H1 (cell line): ENCODE measurements at regions not wholly inside any gene's neighbourhood (a gene's known extent, or its start where the extent isn't known, plus 50 kb on each side); places are given as distances from the start of the nearest gene placed in this dataset.
A peak's percentile ranks its signal among the peaks of the same experiment; 100 is the strongest.

Experiments used
- CTCF ChIA-PET: fragments of 300-600 bp; sonication (Branson Sonifier 250); formaldehyde crosslinking; loops from one replicate; lab custom pipeline; 2021; ENCODE audit not compliant: partially characterized antibody; lab: Charles Lee
- POLR2A ChIA-PET: fragments of 300-600 bp; sonication (Branson Sonifier 250); formaldehyde crosslinking; loops from one replicate; lab custom pipeline; 2021; ENCODE audit warnings: inconsistent platforms; ENCODE audit not compliant: partially characterized antibody; lab: Charles Lee
- DNase-seq, 2 experiments: peaks; one replicate each; pipeline versions ENCODE4 v3.0.0 to v3.0.0-alpha.2; 2010 to 2022; ENCODE audit warnings: low spot score in 2 of 2, low read depth in 1 of 2, mixed read lengths in 1 of 2
- FAIRE-seq: peaks from 2 replicates; lab custom pipeline; 2011; peaks lifted over from hg19 to GRCh38; lab: Jason Lieb, UNC
- H2AFZ ChIP-seq: 2 replicates; pipeline ENCODE4 v1.8.1; 2012; ENCODE audit warnings: low read length, inconsistent platforms
- H2AK5ac ChIP-seq: 2 replicates; pipeline ENCODE4 v1.6.1; 2013; ENCODE audit warnings: low read depth, low read length
- H2BK120ac ChIP-seq: replicated peaks from 2 replicates; pipeline ENCODE3; 2013; ENCODE audit warnings: low read depth, low read length, inconsistent platforms
- H2BK12ac ChIP-seq: 2 replicates; pipeline ENCODE4 v1.6.1; 2013; ENCODE audit warnings: low read depth, low read length
- H2BK15ac ChIP-seq: 2 replicates; pipeline ENCODE4 v1.6.1; 2013; ENCODE audit warnings: low read length
- H2BK20ac ChIP-seq: 2 replicates; pipeline ENCODE4 v1.6.1; 2013; ENCODE audit warnings: low read length
- H2BK5ac ChIP-seq: 2 replicates; pipeline ENCODE4 v1.6.1; 2013; ENCODE audit warnings: low read depth, low read length
- H3K14ac ChIP-seq: 2 replicates; pipeline ENCODE4 v1.6.1; 2013; ENCODE audit warnings: inconsistent platforms; ENCODE audit not compliant: insufficient read length
- H3K18ac ChIP-seq: 2 replicates; pipeline ENCODE4 v1.6.1; 2013; ENCODE audit warnings: low read length; ENCODE audit errors: extremely low read depth
- H3K23ac ChIP-seq: 2 replicates; pipeline ENCODE4 v1.6.1; 2013; ENCODE audit warnings: inconsistent platforms; ENCODE audit not compliant: insufficient read length
- H3K23me2 ChIP-seq: 2 replicates; pipeline ENCODE4 v1.6.1; 2013; ENCODE audit warnings: low read depth, low read length
- H3K27ac ChIP-seq: 2 replicates; pipeline ENCODE4 v1.6.1; 2011; ENCODE audit warnings: low read depth, low read length, inconsistent platforms
- H3K27me3 ChIP-seq, 4 experiments: replicated peaks in 1 of 4; 1 replicate in 1 of 4; 2 replicates in 3 of 4; pipeline versions ENCODE4 v1.6.1 to v1.8.1; 2011 to 2013; ENCODE audit warnings: low read length in 3 of 4, mild to moderate bottlenecking in 3 of 4, inconsistent platforms in 2 of 4, mixed read lengths in 2 of 4, moderate library complexity in 1 of 4; ENCODE audit not compliant: control insufficient read depth in 3 of 4, insufficient read depth in 3 of 4; ENCODE audit errors: extremely low read depth in 1 of 4
- H3K36me3 ChIP-seq, 4 experiments: 2 replicates each; pipeline versions ENCODE4 v1.6.1 to v1.8.1; 2011 to 2013; ENCODE audit warnings: mild to moderate bottlenecking in 4 of 4, low read length in 3 of 4, moderate library complexity in 2 of 4, control low read depth in 1 of 4, inconsistent platforms in 1 of 4; ENCODE audit not compliant: insufficient read depth in 4 of 4, control insufficient read depth in 2 of 4
- H3K4ac ChIP-seq: replicated peaks from 2 replicates; pipeline ENCODE3; 2013; ENCODE audit warnings: low read length, low read depth, mixed read lengths, inconsistent platforms; ENCODE audit not compliant: insufficient read length
- H3K4me1 ChIP-seq, 4 experiments: replicated peaks in 1 of 4; 1 replicate in 1 of 4; 2 replicates in 3 of 4; pipeline versions ENCODE4 v1.6.1 to v1.8.1; 2011 to 2013; ENCODE audit warnings: low read length in 3 of 4, inconsistent platforms in 2 of 4, mixed read lengths in 1 of 4; ENCODE audit not compliant: insufficient read depth in 4 of 4, control insufficient read depth in 3 of 4
- H3K4me2 ChIP-seq, 2 experiments: 2 replicates each; pipeline versions ENCODE4 v1.6.1 to v1.8.1; 2011 to 2013; ENCODE audit warnings: low read depth in 2 of 2, low read length in 2 of 2, control low read depth in 1 of 2, inconsistent platforms in 1 of 2, mild to moderate bottlenecking in 1 of 2; ENCODE audit not compliant: insufficient read depth in 1 of 2
- H3K4me3 ChIP-seq, 4 experiments: fragments of 200-600, 300-600 bp in 1 of 4; sonication (generic), shearing (Covaris generic), sonication (Bioruptor Twin) in 1 of 4; 2 replicates each; pipeline versions ENCODE4 v1.5.1 to v1.8.1; 2011 to 2016; ENCODE audit warnings: low read length in 4 of 4, low read depth in 3 of 4, control low read depth in 2 of 4, inconsistent platforms in 2 of 4, mild to moderate bottlenecking in 2 of 4, mixed read lengths in 1 of 4, moderate library complexity in 1 of 4; ENCODE audit not compliant: insufficient read depth in 2 of 4; ENCODE audit errors: extremely low read depth in 1 of 4
- H3K56ac ChIP-seq: replicated peaks from 2 replicates; pipeline ENCODE3; 2013; ENCODE audit warnings: low read depth, mild to moderate bottlenecking, mixed read lengths, low read length, inconsistent platforms; ENCODE audit not compliant: insufficient read length
- H3K79me1 ChIP-seq: 2 replicates; pipeline ENCODE4 v1.6.1; 2013; ENCODE audit warnings: low read depth, low read length, control low read depth
- H3K79me2 ChIP-seq, 2 experiments: 2 replicates each; pipeline versions ENCODE4 v1.6.1 to v1.8.1; 2012 to 2013; ENCODE audit warnings: low read length in 2 of 2, mild to moderate bottlenecking in 2 of 2, inconsistent platforms in 1 of 2; ENCODE audit not compliant: insufficient read depth in 2 of 2, control insufficient read depth in 1 of 2
- H3K9ac ChIP-seq, 4 experiments: replicated peaks in 1 of 4; 1 replicate in 1 of 4; 2 replicates in 3 of 4; pipeline versions ENCODE4 v1.6.1 to v1.8.1; 2011 to 2013; ENCODE audit warnings: low read depth in 3 of 4, low read length in 3 of 4, control low read depth in 2 of 4, mild to moderate bottlenecking in 2 of 4, moderate library complexity in 2 of 4, inconsistent platforms in 1 of 4; ENCODE audit errors: extremely low read depth in 1 of 4
- H3K9me3 ChIP-seq, 2 experiments: 2 replicates each; pipeline versions ENCODE4 v1.6.1 to v1.8.1; 2012 to 2013; ENCODE audit warnings: mild to moderate bottlenecking in 2 of 2, moderate library complexity in 2 of 2, control low read depth in 1 of 2, inconsistent platforms in 1 of 2, low read depth in 1 of 2, low read length in 1 of 2, mixed read lengths in 1 of 2; ENCODE audit not compliant: insufficient read depth in 2 of 2
- H4K20me1 ChIP-seq, 2 experiments: replicated peaks in 1 of 2; 2 replicates each; pipeline versions ENCODE3 to v1.8.1; 2011 to 2013; ENCODE audit warnings: inconsistent platforms in 2 of 2, low read length in 2 of 2, mild to moderate bottlenecking in 1 of 2; ENCODE audit not compliant: insufficient read depth in 2 of 2, control insufficient read depth in 1 of 2
- H4K5ac ChIP-seq: 2 replicates; pipeline ENCODE4 v1.6.1; 2013; ENCODE audit warnings: low read length, low read depth, mixed read lengths, inconsistent platforms; ENCODE audit not compliant: insufficient read length
- H4K8ac ChIP-seq: 2 replicates; pipeline ENCODE4 v1.8.0; 2013; ENCODE audit warnings: mild to moderate bottlenecking, moderate library complexity, low read length, inconsistent platforms; ENCODE audit not compliant: insufficient read depth; ENCODE audit errors: extremely low read depth
- H4K91ac ChIP-seq: replicated peaks from 2 replicates; pipeline ENCODE3; 2013; ENCODE audit warnings: low read length, mixed read lengths, inconsistent platforms; ENCODE audit not compliant: insufficient read length
- FOSL1 ChIP-seq: IDR thresholded peaks from 2 replicates; pipeline ENCODE4 v1.6.1; 2011; ENCODE audit warnings: mild to moderate bottlenecking, low read depth, low read length, moderate library complexity; ENCODE audit not compliant: insufficient read depth
- HDAC6 ChIP-seq: IDR thresholded peaks from one replicate; pipeline ENCODE4 v1.7.1; 2012; ENCODE audit warnings: low read depth, mild to moderate bottlenecking, inconsistent platforms, low read length, moderate library complexity
- MAFK ChIP-seq: IDR thresholded peaks from 2 replicates; pipeline ENCODE4 v1.6.1; 2012; ENCODE audit warnings: low read depth, mild to moderate bottlenecking, improper control_type of control experiment, low read length
- RAD21 ChIP-seq, 2 experiments: IDR thresholded peaks in 1 of 2; conservative IDR thresholded peaks in 1 of 2; 2 replicates each; pipeline ENCODE4 v1.6.1; 2011; ENCODE audit warnings: low read depth in 2 of 2, low read length in 2 of 2, improper control_type of control experiment in 1 of 2, inconsistent platforms in 1 of 2, mild to moderate bottlenecking in 1 of 2, moderate library complexity in 1 of 2
- SIN3A ChIP-seq, 2 experiments: IDR thresholded peaks in 1 of 2; conservative IDR thresholded peaks in 1 of 2; 2 replicates each; pipeline ENCODE4 v1.6.1; 2011 to 2012; ENCODE audit warnings: low read length in 2 of 2, improper control_type of control experiment in 1 of 2, low read depth in 1 of 2, mild to moderate bottlenecking in 1 of 2
- SIRT6 ChIP-seq: IDR thresholded peaks from one replicate; pipeline ENCODE4 v1.7.1; 2012; ENCODE audit warnings: low read length, inconsistent platforms
- SP2 ChIP-seq: IDR thresholded peaks from 2 replicates; pipeline ENCODE4 v1.6.1; 2012; ENCODE audit warnings: mild to moderate bottlenecking, low read length, inconsistent platforms
- TEAD4 ChIP-seq: IDR thresholded peaks from 2 replicates; pipeline ENCODE4 v1.6.1; 2012; ENCODE audit warnings: low read depth, low read length, inconsistent platforms, mixed read lengths
- YY1 ChIP-seq: IDR thresholded peaks from 2 replicates; pipeline ENCODE4 v1.6.1; 2011; ENCODE audit warnings: low read depth, mild to moderate bottlenecking, low read length
- WGBS, 2 experiments: shearing (Covaris generic) in 1 of 2; methylation state at CpG; one replicate each; pipeline versions ENCODE4 v1.1.6 to v1.1.7; 2013 to 2015; ENCODE audit warnings: low lambda C conversion rate in 2 of 2, mixed read lengths in 2 of 2, inconsistent platforms in 1 of 2, low coverage in 1 of 2, missing lambda C conversion rate in 1 of 2; ENCODE audit not compliant: insufficient replicate concordance in 2 of 2, insufficient coverage in 1 of 2, insufficient read length in 1 of 2; ENCODE audit errors: extremely low coverage in 1 of 2, missing lambda C conversion rate in 1 of 2; 5-methylcytosine and 5-hydroxymethylcytosine counted together
- TF ChIP-seq, protein P1 (sequence below): IDR thresholded peaks from 2 replicates; pipeline ENCODE4 v1.6.1; 2012; ENCODE audit warnings: low read length, inconsistent platforms

DNA sequence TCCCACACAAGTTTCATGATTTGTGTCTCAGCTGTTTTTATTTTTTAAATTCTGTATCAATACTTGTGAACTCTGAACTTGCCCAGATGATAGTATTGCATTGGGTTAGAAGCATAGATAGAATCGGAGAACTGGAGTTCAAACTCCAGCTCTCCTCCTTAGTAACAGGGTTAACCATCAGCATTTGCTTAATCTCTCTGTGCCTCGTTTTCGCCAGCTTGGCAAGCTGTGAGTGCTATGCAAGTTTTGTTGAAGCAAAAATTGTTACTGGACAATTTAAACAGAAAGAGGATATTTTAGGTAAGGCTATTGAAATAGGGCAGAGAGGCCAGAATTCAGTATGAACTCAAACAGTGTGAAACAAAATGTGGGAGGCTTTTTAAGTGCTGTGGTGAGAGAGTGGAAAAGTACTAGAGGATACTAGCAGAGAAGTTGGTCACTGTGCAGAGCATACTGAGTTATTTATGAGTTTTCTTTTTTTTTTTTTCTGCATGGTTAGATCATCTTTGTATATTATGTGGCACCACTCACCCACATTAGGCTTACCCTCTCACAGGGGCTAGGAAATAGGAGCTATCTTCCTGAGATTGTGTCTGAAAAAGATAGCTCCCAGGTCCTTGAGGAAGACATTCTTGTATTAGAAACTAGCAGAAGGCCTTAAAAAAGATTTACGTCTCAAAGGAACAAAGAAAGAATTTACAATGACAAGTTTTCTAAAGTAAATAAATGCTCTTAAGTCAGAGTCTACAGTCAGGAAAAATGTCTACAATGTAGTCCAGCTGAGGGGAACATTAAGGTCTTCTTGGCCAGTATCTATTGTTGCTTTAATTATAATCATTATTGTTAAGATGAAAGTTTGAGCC lies 1126.6 kb downstream of the FAT4 start:
- Histone ChIP-seq H3K9me3 (no peaks in the 10 kb centered on the region), H3K4ac (no peak overlapping the region)
- TF ChIP-seq RAD21 (IDR thresholded peaks at IDR 0.05 in 1 of 2, conservative IDR thresholded peaks at IDR 0.05 in 1 of 2; ENCODE audit: low read depth in 2 of 2, low read length in 2 of 2): no peak
- no peak for TF ChIP-seq HDAC6
- TF ChIP-seq TEAD4: no peak
- no peak for TF ChIP-seq MAFK
- no peak for TF ChIP-seq YY1
- TF ChIP-seq SP2: no peak
- TF ChIP-seq FOSL1: no peak
- TF ChIP-seq SIN3A (conservative IDR thresholded peaks at IDR 0.05 in 1 of 2, IDR thresholded peaks at IDR 0.05 in 1 of 2; ENCODE audit: low read depth in 1 of 2, low read length in 2 of 2): no peak
- TF ChIP-seq, protein P1, sequence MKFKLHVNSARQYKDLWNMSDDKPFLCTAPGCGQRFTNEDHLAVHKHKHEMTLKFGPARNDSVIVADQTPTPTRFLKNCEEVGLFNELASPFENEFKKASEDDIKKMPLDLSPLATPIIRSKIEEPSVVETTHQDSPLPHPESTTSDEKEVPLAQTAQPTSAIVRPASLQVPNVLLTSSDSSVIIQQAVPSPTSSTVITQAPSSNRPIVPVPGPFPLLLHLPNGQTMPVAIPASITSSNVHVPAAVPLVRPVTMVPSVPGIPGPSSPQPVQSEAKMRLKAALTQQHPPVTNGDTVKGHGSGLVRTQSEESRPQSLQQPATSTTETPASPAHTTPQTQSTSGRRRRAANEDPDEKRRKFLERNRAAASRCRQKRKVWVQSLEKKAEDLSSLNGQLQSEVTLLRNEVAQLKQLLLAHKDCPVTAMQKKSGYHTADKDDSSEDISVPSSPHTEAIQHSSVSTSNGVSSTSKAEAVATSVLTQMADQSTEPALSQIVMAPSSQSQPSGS: no peak
- TF ChIP-seq SIRT6: no peak

More for the DNA sequence above, 1126.6 kb downstream of the FAT4 start:
- Histone ChIP-seq H3K23ac (no peak overlapping the region), H3K4me1 (peaks cover 0 to 7% (median 2%) of the 10 kb centered on the region in 4 experiments; a peak in 2 of 7 replicates), H4K8ac (no peak overlapping the region), H2BK20ac (no peak overlapping the region), H2BK12ac (no peak overlapping the region), H4K91ac (no peak overlapping the region), H2AFZ (0 out of 2 replicates have a peak overlapping the region, but pooled peaks have one; percentile 67), H3K14ac (no peak overlapping the region), H3K18ac (no peak overlapping the region), H3K36me3 (no peaks in the 10 kb centered on the region), H3K4me3 (no peak overlapping the region), H3K9ac (no peak overlapping the region), H2BK15ac (no peak overlapping the region), H2BK5ac (no peak overlapping the region), H4K5ac (no peak overlapping the region), H2BK120ac (no peak overlapping the region), H3K79me2 (no peaks in the 10 kb centered on the region), H2AK5ac (no peak overlapping the region), H3K4me2 (no peak overlapping the region; a peak in 1 of 4 replicates), H3K27me3 (no peaks in the 10 kb centered on the region), H4K20me1 (no peaks in the 10 kb centered on the region), H3K79me1 (no peaks in the 10 kb centered on the region), H3K27ac (no peak overlapping the region), H3K23me2 (no peaks in the 10 kb centered on the region), H3K56ac (no peak overlapping the region)
- WGBS, 2 experiments: 86% methylated on average over 4 of the region's 4 CpGs; no CpG with 5 or more reads in 1 of the 2 experiments
- no peak for FAIRE-seq
- no peak for DNase-seq
- ChIA-PET POLR2A (no interaction called here), CTCF (interaction anchor here (2.0 kb wide), 1 partner anchor 142 kb away, joined by 5 read pairs; no protein-coding TSS in a partner anchor)
